ENCODE measurements at regions not wholly inside any gene's neighbourhood (a gene's known extent, or its start where the extent isn't known, plus 50 kb on each side); places are given as distances from the start of the nearest gene placed in this dataset.

GRCh38 chr20:59491884-59492283, 112.5 kb upstream of the PHACTR3 start:
- TF ChIP-seq, protein P1, sequence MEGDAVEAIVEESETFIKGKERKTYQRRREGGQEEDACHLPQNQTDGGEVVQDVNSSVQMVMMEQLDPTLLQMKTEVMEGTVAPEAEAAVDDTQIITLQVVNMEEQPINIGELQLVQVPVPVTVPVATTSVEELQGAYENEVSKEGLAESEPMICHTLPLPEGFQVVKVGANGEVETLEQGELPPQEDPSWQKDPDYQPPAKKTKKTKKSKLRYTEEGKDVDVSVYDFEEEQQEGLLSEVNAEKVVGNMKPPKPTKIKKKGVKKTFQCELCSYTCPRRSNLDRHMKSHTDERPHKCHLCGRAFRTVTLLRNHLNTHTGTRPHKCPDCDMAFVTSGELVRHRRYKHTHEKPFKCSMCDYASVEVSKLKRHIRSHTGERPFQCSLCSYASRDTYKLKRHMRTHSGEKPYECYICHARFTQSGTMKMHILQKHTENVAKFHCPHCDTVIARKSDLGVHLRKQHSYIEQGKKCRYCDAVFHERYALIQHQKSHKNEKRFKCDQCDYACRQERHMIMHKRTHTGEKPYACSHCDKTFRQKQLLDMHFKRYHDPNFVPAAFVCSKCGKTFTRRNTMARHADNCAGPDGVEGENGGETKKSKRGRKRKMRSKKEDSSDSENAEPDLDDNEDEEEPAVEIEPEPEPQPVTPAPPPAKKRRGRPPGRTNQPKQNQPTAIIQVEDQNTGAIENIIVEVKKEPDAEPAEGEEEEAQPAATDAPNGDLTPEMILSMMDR (IDR thresholded peaks at IDR 0.05): no peak
- TF ChIP-seq POLR2AphosphoS5 (IDR thresholded peaks at IDR 0.05; ENCODE audit: insufficient read depth in 1 of 2, low read depth in 1 of 2): no peak

All from vagina (tissue), 2 donors.